H1 (cell line): ENCODE measurements at regions not wholly inside any gene's neighbourhood (a gene's known extent, or its start where the extent isn't known, plus 50 kb on each side); places are given as distances from the start of the nearest gene placed in this dataset.

Source experiments
- ASH2L ChIP-seq: fragments of 200-600, 300-600 bp; sonication (generic); IDR thresholded peaks from one replicate; pipeline ENCODE4 v1.7.1; 2017; ENCODE audit warnings: low read length
- ATF2 ChIP-seq: IDR thresholded peaks from 2 replicates; pipeline ENCODE4 v1.6.1; 2012; ENCODE audit warnings: low read length, inconsistent platforms
- CHD1 ChIP-seq: IDR thresholded peaks from 2 replicates; pipeline ENCODE4 v1.6.1; 2012; ENCODE audit warnings: low read depth, low read length, improper control_type of control experiment
- CHD7 ChIP-seq: fragments of 300-600 bp; sonication (generic); IDR thresholded peaks from 2 replicates; pipeline ENCODE4 v1.7.1; 2012; ENCODE audit warnings: low read length, moderate library complexity, mild to moderate bottlenecking, inconsistent platforms; ENCODE audit not compliant: insufficient replicate concordance
- GTF2F1 ChIP-seq: IDR thresholded peaks from 2 replicates; pipeline ENCODE4 v1.6.1; 2012; ENCODE audit warnings: low read depth, low read length, improper control_type of control experiment, borderline replicate concordance
- TCF12 ChIP-seq: IDR thresholded peaks from 2 replicates; pipeline ENCODE4 v1.6.1; 2011; ENCODE audit warnings: low read depth, mild to moderate bottlenecking, low read length
- TEAD4 ChIP-seq: IDR thresholded peaks from 2 replicates; pipeline ENCODE4 v1.6.1; 2012; ENCODE audit warnings: low read depth, low read length, inconsistent platforms, mixed read lengths

- TF ChIP-seq CHD7 (no peak), ASH2L (no peak), ATF2 (no peak), CHD1 (no peak), GTF2F1 (no peak), TEAD4 (no peak), TCF12 (no peak)
- TF ChIP-seq, all 59 proteins: peak for 0
These were observed 263.7 kb upstream of the RAB4A start (continued) for GRCh38 chr1:229007167-229007566.
